ENCODE measurements at regions not wholly inside any gene's neighbourhood (a gene's known extent, or its start where the extent isn't known, plus 50 kb on each side); places are given as distances from the start of the nearest gene placed in this dataset.
A peak's percentile ranks its signal among the peaks of the same experiment; 100 is the strongest.

- Histone ChIP-seq H3K27me3 (no peaks in the 10 kb centered on the region), H3K9me3 (no peaks in the 10 kb centered on the region), H3K4me3 (no peak overlapping the region), H3K36me3 (no peaks in the 10 kb centered on the region), H3K27ac (no peak overlapping the region), H3K4me1 (peaks cover 0 to 21% (median 6%) of the 10 kb centered on the region in 9 donors)
- peak; percentile 14 to 43 for DNase-seq
- intact Hi-C loops (cut with DNase I) = no loop called here
- ATAC-seq = peak in 7 of 8 donors; percentile 26 to 62 (median 37)
- TF ChIP-seq CTCF (IDR thresholded peaks at IDR 0.05) = peak in 1 of 9 donors; percentile 13
- 32 to 47% methylated on average over 4 of the region's 4 CpGs for WGBS, 2 donors
These were observed 88.2 kb upstream of the CAMK2D start for GRCh38 chr4:113849771-113850170.

GRCh38 chr4:113847710-113848109 is 86.2 kb upstream of the CAMK2D start:
- Histone ChIP-seq H3K27ac (no peak overlapping the region), H3K9me3 (no peaks in the 10 kb centered on the region), H3K36me3 (no peaks in the 10 kb centered on the region), H3K27me3 (no peaks in the 10 kb centered on the region), H3K4me1 (peaks cover 0 to 23% (median 9%) of the 10 kb centered on the region in 9 donors), H3K4me3 (no peak overlapping the region)
- TF ChIP-seq CTCF (IDR thresholded peaks at IDR 0.05) = no peak
- ATAC-seq (no peak), DNase-seq (no peak)
- intact Hi-C loops (cut with DNase I) = no loop called here
- WGBS, 2 donors = 77 to 87% methylated on average over 5 of the region's 5 CpGs

- ATAC-seq = no peak
- no peak for TF ChIP-seq CTCF (IDR thresholded peaks at IDR 0.05)
- Histone ChIP-seq H3K27me3 (no peaks in the 10 kb centered on the region), H3K4me1 (peaks cover 0 to 23% (median 9%) of the 10 kb centered on the region in 9 donors), H3K27ac (no peak overlapping the region), H3K9me3 (no peaks in the 10 kb centered on the region), H3K36me3 (no peaks in the 10 kb centered on the region), H3K4me3 (no peak overlapping the region)
- intact Hi-C loops (cut with DNase I) = no loop called here
- WGBS, 2 donors = 96% methylated on average over 4 of the region's 4 CpGs
- no peak for DNase-seq
These were observed 84.9 kb upstream of the CAMK2D start for GRCh38 chr4:113846433-113846832.

- peak overlapping the region in 2 of 10 donors; percentile 8 to 12 for H3K4me3 ChIP-seq
- TF ChIP-seq CTCF (IDR thresholded peaks at IDR 0.05) = no peak
- ATAC-seq (peak in 6 of 8 donors; percentile 48 to 75 (median 64)), DNase-seq (no peak)
- WGBS, 2 donors = 52 to 74% methylated on average over 5 of the region's 5 CpGs
- no peaks in the 10 kb centered on the region for H3K36me3 ChIP-seq
- peaks cover 0 to 23% (median 9%) of the 10 kb centered on the region in 9 donors for H3K4me1 ChIP-seq
- H3K27ac ChIP-seq = peak overlapping the region in 2 of 10 donors; percentile 10 to 36
- H3K27me3 ChIP-seq = no peaks in the 10 kb centered on the region
- intact Hi-C loops (cut with DNase I) = no loop called here
- H3K9me3 ChIP-seq = no peaks in the 10 kb centered on the region
These were observed 83.6 kb upstream of the CAMK2D start for GRCh38 chr4:113845138-113845537.
